HG02973 (cell line): ENCODE measurements at regions not wholly inside any gene's neighbourhood (a gene's known extent, or its start where the extent isn't known, plus 50 kb on each side); places are given as distances from the start of the nearest gene placed in this dataset.
"Not testable (repeated sequence)": the region's sequence is repeated elsewhere in the genome, so short reads cannot be mapped to it uniquely, and the experiment has no call there.

Experiments used
- ATAC-seq: cut with Tn5 transposase; IDR thresholded peaks from one replicate; pipeline ENCODE4 v1.9.1; 2021; ENCODE audit warnings: moderate library complexity; ENCODE audit not compliant: unreplicated experiment

DNA sequence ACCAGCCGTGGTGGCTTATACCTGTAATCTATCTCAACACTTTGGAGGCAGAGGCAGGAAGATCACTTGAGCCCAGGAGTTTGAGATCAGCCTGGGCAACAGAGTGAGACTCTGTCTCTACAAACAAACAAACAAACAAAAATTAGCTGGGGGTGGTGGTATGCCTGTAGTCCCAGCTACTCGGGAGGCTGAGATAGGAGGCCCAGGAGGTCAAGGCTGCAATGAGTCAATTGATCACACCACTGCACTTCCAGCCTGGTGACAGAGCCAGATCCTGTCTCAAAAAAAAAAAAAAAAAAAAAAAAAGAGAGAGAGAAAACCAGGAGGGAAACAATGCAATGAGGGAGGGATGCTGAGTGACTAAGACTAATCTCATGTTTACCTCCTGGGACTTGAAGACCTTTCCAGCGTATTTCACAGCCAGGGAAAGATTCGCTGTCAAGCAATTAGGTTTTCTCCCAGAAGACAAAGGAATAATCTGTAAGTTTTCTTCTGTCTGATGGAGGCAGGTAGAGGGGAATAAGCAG lies 51.1 kb upstream of the MIER3 start:
- no peak for ATAC-seq

GRCh38 chr5:57003566-57003965 lies 51.6 kb upstream of the MIER3 start:
- not testable (repeated sequence) for ATAC-seq

- ATAC-seq = no peak
These were observed 52.9 kb upstream of the MIER3 start for GRCh38 chr5:57004800-57005199.

DNA sequence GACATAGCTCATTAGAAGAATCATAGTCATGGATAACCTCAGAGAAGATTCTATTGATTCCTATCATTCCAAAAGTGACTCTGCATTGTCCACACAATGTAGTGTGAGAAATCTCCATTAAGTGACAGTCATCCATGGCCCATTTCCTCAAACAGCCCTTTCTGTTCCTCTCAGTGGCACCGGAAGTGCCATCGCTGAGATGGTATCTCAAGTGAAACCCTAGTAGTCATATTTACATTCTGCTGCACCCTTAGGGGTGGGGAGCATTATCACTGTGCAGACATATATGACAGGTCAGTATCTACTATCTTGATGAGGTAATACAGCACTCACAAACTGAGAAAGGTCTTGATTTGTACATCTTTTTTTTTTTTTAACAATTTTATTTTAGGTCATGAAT lies 55.4 kb upstream of the MIER3 start:
- ATAC-seq = peak; percentile 53

DNA sequence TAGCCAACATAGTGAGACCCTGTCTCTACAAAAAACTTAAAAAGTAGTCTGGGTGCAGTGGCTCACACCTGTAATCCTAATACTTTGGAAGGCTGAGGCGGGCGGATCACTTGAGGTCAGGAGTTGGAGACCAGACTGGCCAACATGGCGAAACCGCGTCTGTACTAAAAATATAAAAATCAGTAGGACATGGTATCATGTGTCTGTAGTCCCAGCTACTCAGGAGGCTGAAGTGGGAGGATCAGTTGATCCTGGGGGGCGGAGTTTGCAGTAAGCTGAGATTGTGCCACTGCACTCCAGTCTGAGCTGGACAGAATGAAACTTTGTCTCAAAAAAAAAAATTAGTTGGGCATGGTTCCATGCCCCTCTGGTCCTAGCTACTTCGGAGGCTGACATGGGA lies 57.9 kb upstream of the MIER3 start:
- no peak for ATAC-seq

GRCh38 chr5:57010786-57011185 lies 58.9 kb upstream of the MIER3 start:
- no peak for ATAC-seq

- no peak for ATAC-seq
These were observed 60.6 kb upstream of the MIER3 start for GRCh38 chr5:57012511-57012910.

GRCh38 chr5:57025961-57026360 lies 74.0 kb upstream of the MIER3 start:
- no peak for ATAC-seq

DNA sequence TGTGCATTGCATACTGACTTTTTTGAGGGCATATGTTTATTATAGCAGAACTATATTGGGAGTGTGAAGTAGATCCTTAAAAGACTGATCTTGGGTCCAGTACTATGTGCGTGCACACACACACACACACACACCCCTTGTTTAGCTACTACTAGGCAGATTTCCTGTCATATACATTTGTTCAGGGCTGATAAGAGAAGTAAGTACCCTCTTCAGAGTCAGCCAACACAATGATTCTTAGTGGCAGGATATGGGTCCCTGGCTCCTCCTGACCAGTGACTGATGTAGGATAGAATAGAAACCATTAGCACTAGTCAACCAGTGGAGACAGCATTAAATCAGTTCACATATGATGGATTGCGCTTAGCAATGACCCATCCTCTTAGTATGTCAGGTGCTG lies 76.2 kb upstream of the MIER3 start:
- ATAC-seq = no peak

DNA sequence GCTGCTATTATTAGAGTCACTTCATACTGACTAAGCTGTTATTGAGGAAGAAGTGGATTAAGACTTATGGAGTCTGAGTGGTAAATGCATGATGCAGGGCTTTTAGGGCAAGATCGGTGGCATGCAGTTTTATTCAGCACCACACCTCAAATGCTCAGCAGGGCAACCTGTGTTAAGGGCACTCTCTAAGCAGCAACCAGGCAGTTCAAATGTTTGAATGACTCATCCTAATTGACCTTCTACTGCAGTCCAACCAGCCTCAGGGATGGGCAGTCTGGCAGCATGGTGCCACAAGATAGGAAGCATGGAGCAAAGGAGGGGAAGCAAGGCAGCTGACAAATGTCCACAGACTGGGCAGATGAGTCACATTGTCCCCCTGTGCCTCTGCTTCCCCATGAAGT lies 80.2 kb upstream of the MIER3 start:
- no peak for ATAC-seq

GRCh38 chr5:57033103-57033502 lies 81.2 kb upstream of the MIER3 start:
- no peak for ATAC-seq

DNA sequence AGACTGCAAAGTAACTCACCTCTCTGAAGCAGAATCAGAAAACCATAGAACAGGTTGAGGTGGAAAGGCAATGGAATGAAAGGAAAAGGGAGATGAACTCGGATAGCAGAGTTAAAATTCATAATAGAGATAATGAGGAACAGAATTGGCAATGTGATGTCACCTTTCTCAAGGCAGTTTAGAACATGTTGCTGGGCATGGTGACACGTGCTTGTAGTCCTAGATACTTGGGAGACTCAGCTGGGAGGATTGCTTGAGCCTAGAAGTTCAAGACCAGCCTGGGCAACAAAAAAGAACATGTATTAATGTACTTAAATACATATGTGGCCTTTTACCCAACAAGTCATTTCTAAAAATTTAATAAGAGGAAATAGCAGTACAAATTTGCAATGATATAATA lies 81.6 kb upstream of the MIER3 start:
- no peak for ATAC-seq

GRCh38 chr5:57034201-57034916 lies 82.4 kb upstream of the MIER3 start:
- no peak for ATAC-seq

DNA sequence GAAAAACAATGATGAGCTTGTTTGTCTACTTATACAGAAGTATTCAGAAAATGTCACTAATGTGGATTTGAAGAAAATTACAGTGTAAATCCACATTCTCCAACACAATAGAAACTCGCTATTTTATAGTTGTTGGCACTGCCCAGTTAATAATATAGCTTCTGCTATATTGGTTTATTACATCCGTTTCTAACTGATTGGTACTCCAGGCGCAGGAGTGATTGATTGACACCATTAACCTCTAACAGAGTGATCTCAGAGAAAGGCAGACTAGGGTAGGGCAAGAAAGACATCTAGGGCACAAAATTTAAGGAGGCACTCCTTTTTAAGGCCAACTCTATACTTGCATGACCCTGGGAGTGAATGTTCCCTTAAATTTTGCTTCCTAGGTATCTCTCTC lies 84.0 kb upstream of the MIER3 start:
- no peak for ATAC-seq

DNA sequence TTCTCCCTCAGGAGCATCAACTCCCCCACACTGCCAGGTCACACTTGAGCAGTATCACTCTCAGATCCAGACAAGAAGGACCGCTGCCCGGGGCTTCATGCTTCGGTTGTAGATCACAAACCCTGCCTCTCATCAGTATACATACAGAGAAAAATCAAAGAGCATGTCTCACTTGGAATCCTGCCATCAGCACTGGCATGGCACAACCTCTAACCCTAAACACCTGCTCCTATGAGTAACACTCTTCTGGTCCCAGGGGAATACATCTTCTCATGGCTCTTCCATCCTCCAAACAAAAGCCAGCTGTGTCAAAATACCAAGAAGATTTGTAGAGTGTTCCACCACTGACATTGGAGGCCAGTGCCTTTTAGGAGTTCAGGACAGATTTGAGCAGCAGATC lies 84.8 kb upstream of the MIER3 start:
- ATAC-seq = no peak

DNA sequence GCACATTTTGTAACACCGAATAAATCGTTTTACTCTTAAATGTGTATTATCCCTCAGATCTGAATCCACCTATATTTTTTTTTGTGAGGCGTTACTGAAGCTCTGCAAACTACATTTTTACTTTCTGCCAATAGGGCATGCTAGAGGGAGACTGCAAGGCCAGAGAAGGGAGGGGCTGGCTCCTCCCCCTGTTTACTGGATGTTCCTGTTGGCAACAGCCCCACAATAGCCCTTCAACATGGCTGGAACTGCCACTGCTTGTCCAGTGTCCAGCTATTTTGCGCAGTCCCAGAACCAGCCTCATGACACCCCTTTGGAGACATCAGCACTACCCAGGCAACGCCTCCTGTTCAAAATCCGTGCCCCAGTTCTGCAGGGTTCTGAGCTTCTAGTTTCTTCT lies 85.4 kb upstream of the MIER3 start:
- no peak for ATAC-seq

DNA sequence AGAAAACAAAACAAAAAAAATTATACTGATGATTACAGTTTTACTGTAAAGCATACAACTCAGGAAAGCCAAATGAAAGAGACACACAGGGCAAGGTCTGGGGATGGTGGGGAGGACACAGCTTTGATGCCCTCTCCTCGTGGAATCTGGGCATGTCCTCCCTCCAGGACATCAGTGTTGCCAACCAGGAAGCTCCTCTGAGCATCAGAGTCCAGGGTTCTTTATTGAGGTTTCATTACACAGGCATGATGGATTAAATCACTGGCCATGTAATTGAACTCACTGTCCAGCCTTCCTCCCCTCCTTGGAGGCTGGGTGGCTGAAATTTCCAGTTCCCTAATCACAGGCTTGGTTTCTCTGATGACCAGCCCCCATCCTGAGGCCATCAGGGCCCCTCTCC lies 89.6 kb upstream of the MIER3 start:
- ATAC-seq = no peak

GRCh38 chr5:57042524-57042931 lies 90.6 kb upstream of the MIER3 start:
- ATAC-seq = no peak

- ATAC-seq = no peak
These were observed 102.2 kb upstream of the MIER3 start for GRCh38 chr5:57054135-57054534.

DNA sequence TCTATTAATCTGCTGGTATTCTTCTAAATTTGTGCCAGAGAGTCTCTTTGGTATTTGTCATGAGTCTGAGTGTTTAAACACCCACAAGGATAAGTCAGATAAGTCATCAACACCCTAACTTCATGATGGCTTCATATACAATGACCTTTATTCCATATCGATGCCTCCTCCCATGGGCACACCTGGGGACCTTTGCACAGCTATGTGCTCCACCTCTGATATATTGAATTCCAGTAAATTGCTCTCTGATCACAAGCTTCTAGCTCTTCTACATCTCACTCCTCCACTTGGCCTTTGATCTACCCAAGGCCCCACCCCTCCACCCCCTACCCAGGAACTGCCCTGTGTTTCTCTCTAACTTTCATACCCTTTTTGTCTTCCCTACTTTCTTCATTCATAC lies 102.7 kb upstream of the MIER3 start:
- ATAC-seq = no peak

- no peak for ATAC-seq
These were observed 103.8 kb upstream of the MIER3 start for GRCh38 chr5:57055731-57056130.

DNA sequence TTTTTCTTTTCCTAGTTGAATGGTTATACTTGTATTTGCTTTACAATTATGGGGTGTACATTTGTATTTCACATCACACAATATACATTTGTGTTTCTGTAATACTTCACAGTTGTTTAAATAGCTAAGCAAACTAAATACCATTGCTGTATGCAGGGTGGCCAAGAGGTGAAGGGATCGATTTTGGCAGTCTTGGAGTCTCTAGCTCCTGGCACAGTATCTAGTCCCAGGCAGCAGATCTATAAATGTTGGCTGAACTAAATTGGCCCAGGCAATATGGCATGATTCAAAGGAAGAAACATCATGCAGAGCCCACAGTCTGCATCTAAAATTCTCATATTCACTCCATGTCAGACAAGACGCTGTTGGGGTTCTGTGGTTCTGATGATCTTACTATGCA lies 110.1 kb upstream of the GPBP1 start:
- no peak for ATAC-seq

GRCh38 chr5:57066924-57067596 lies 106.8 kb upstream of the GPBP1 start:
- no peak for ATAC-seq
